Activated CD4-positive, alpha-beta T cell treated with anti-CD3 and anti-CD28 coated beads for 36 hours (primary cell): ENCODE measurements at regions not wholly inside any gene's neighbourhood (a gene's known extent, or its start where the extent isn't known, plus 50 kb on each side); places are given as distances from the start of the nearest gene placed in this dataset.

Source experiments
- ATAC-seq: fragments of 200-7000 bp; cut with Tn5 transposase; one replicate; pipeline ENCODE4 v1.10.0; 2021; ENCODE audit warnings: mild to moderate bottlenecking, moderate library complexity
- CTCF ChIA-PET: fragments of 350-600 bp; sonication (Branson Sonifier 250); formaldehyde crosslinking; loops from one replicate; lab custom pipeline; 2021; ENCODE audit warnings: antibody characterized with exemption; lab: Charles Lee
- POLR2A ChIA-PET: fragments of 350-600 bp; sonication (Branson Sonifier 250); formaldehyde crosslinking; loops from one replicate; lab custom pipeline; 2021; ENCODE audit warnings: antibody characterized with exemption, inconsistent platforms; lab: Charles Lee
- DNase-seq: peaks from one replicate; pipeline ENCODE4 v3.0.0-alpha.2; 2020
- H3K27ac Mint-ChIP-seq: one replicate; pipeline ENCODE4 v1.8.0; 2021; ENCODE audit warnings: mixed read lengths
- H3K27me3 Mint-ChIP-seq: one replicate; pipeline ENCODE4 v1.8.0; 2021; ENCODE audit warnings: mixed read lengths
- H3K36me3 Mint-ChIP-seq: one replicate; pipeline ENCODE4 v1.8.0; 2021; ENCODE audit warnings: low read depth, mixed read lengths
- H3K4me1 Mint-ChIP-seq: one replicate; pipeline ENCODE4 v1.8.0; 2021; ENCODE audit warnings: mixed read lengths
- H3K4me3 Mint-ChIP-seq: one replicate; pipeline ENCODE4 v1.8.0; 2021; ENCODE audit warnings: mild to moderate bottlenecking, moderate library complexity, mixed read lengths
- H3K9me3 Mint-ChIP-seq: one replicate; pipeline ENCODE4 v1.8.0; 2021; ENCODE audit warnings: low read depth, mixed read lengths
- intact Hi-C, 2 experiments: fragments of 100-400 bp; cut with DNase I in 1 of 2; cut with micrococcal nuclease in 1 of 2; formaldehyde crosslinking; loops; one replicate each; pipeline versions ENCODE4 v1.14.2 to v1.15.1; 2022 to 2024; cut with DNase I, micrococcal nuclease

GRCh38 chr6:125471667-125472066, 169.9 kb upstream of the HDDC2 start:
- no peak for ATAC-seq
- H3K9me3 Mint-ChIP-seq, result peaks cover 1% of the 10 kb centered on the region
- H3K36me3 Mint-ChIP-seq, result no peaks in the 10 kb centered on the region
- intact Hi-C loops, result no loop called here
- peaks cover 9% of the 10 kb centered on the region for H3K27me3 Mint-ChIP-seq
- ChIA-PET POLR2A (no interaction called here), CTCF (no interaction called here)
- H3K4me1 Mint-ChIP-seq, result no peaks in the 10 kb centered on the region
- H3K27ac Mint-ChIP-seq, result no peak overlapping the region
- H3K4me3 Mint-ChIP-seq, result no peak overlapping the region
- DNase-seq, result no peak

GRCh38 chr6:125474061-125474460, 172.3 kb upstream of the HDDC2 start:
- ChIA-PET CTCF (no interaction called here), POLR2A (no interaction called here)
- Mint-ChIP-seq H3K9me3 (no peaks in the 10 kb centered on the region), H3K36me3 (no peaks in the 10 kb centered on the region), H3K4me3 (no peak overlapping the region), H3K27me3 (peaks cover 6% of the 10 kb centered on the region), H3K27ac (no peak overlapping the region), H3K4me1 (no peaks in the 10 kb centered on the region)
- DNase-seq, result no peak
- intact Hi-C loops, result no loop called here
- ATAC-seq, result no peak

GRCh38 chr6:125477156-125477555, 175.4 kb upstream of the HDDC2 start:
- peaks cover 4% of the 10 kb centered on the region for H3K27me3 Mint-ChIP-seq
- intact Hi-C loops, result no loop called here

GRCh38 chr6:125477844-125478243, 176.1 kb upstream of the HDDC2 start:
- Mint-ChIP-seq H3K27ac (no peak overlapping the region), H3K9me3 (no peaks in the 10 kb centered on the region), H3K36me3 (no peaks in the 10 kb centered on the region), H3K27me3 (peaks cover 7% of the 10 kb centered on the region), H3K4me3 (no peak overlapping the region), H3K4me1 (no peaks in the 10 kb centered on the region)
- ChIA-PET POLR2A (no interaction called here), CTCF (no interaction called here)
- DNase-seq, result no peak
- intact Hi-C loops, result no loop called here
- no peak for ATAC-seq

More at GRCh38 chr6:125477156-125477555, 175.4 kb upstream of the HDDC2 start:
- Mint-ChIP-seq H3K27ac (no peak overlapping the region), H3K4me1 (no peaks in the 10 kb centered on the region), H3K4me3 (no peak overlapping the region), H3K36me3 (no peaks in the 10 kb centered on the region), H3K9me3 (no peaks in the 10 kb centered on the region)
- ATAC-seq (no peak), DNase-seq (no peak)
- POLR2A ChIA-PET, result no interaction called here
- CTCF ChIA-PET, result no interaction called here

GRCh38 chr6:125480146-125480545, 178.4 kb upstream of the HDDC2 start:
- ChIA-PET CTCF (no interaction called here), POLR2A (no interaction called here)
- ATAC-seq (no peak), DNase-seq (no peak)
- Mint-ChIP-seq H3K36me3 (no peaks in the 10 kb centered on the region), H3K27me3 (peaks cover 12% of the 10 kb centered on the region), H3K9me3 (no peaks in the 10 kb centered on the region), H3K27ac (no peak overlapping the region), H3K4me1 (no peaks in the 10 kb centered on the region), H3K4me3 (no peak overlapping the region)
- intact Hi-C loops, result no loop called here

GRCh38 chr6:125480571-125480970, 178.8 kb upstream of the HDDC2 start:
- Mint-ChIP-seq H3K9me3 (no peaks in the 10 kb centered on the region), H3K36me3 (no peaks in the 10 kb centered on the region), H3K27ac (no peak overlapping the region), H3K4me3 (no peak overlapping the region), H3K27me3 (peaks cover 11% of the 10 kb centered on the region), H3K4me1 (no peaks in the 10 kb centered on the region)
- ATAC-seq (no peak), DNase-seq (no peak)
- intact Hi-C loops, result no loop called here
- ChIA-PET CTCF (no interaction called here), POLR2A (no interaction called here)

- DNase-seq, result no peak
- no peaks in the 10 kb centered on the region for H3K36me3 Mint-ChIP-seq
- H3K4me3 Mint-ChIP-seq, result no peak overlapping the region
- ChIA-PET POLR2A (no interaction called here), CTCF (no interaction called here)
- no peaks in the 10 kb centered on the region for H3K9me3 Mint-ChIP-seq
- H3K27me3 Mint-ChIP-seq, result peaks cover 10% of the 10 kb centered on the region
- no peak for ATAC-seq
- no peak overlapping the region for H3K27ac Mint-ChIP-seq
- H3K4me1 Mint-ChIP-seq, result no peaks in the 10 kb centered on the region
- intact Hi-C loops, result no loop called here
Measured at GRCh38 chr6:125481056-125481455, 179.3 kb upstream of the HDDC2 start.

GRCh38 chr6:125485757-125486156, 184.0 kb upstream of the HDDC2 start:
- H3K27ac Mint-ChIP-seq, result no peak overlapping the region
- intact Hi-C loops, result no loop called here
- no peak overlapping the region for H3K4me3 Mint-ChIP-seq
- ATAC-seq, result no peak
- ChIA-PET POLR2A (no interaction called here), CTCF (interaction anchor here (0.6 kb wide), 1 partner anchor 161 kb away, joined by 3 read pairs; no protein-coding TSS in a partner anchor)
- peaks cover 15% of the 10 kb centered on the region for H3K27me3 Mint-ChIP-seq
- no peaks in the 10 kb centered on the region for H3K4me1 Mint-ChIP-seq
- no peak for DNase-seq
- no peaks in the 10 kb centered on the region for H3K36me3 Mint-ChIP-seq
- no peaks in the 10 kb centered on the region for H3K9me3 Mint-ChIP-seq

- ATAC-seq (no peak), DNase-seq (no peak)
- H3K27ac Mint-ChIP-seq, result no peak overlapping the region
- intact Hi-C loops, result no loop called here
- no peaks in the 10 kb centered on the region for H3K9me3 Mint-ChIP-seq
- H3K27me3 Mint-ChIP-seq, result peaks cover 13% of the 10 kb centered on the region
- H3K4me1 Mint-ChIP-seq, result no peaks in the 10 kb centered on the region
- POLR2A ChIA-PET, result no interaction called here
- CTCF ChIA-PET, result no interaction called here
- no peaks in the 10 kb centered on the region for H3K36me3 Mint-ChIP-seq
- no peak overlapping the region for H3K4me3 Mint-ChIP-seq
Measured at GRCh38 chr6:125486881-125487280, 185.1 kb upstream of the HDDC2 start.

GRCh38 chr6:125489579-125490285, 188.0 kb upstream of the HDDC2 start:
- DNase-seq (no peak), ATAC-seq (no peak)
- CTCF ChIA-PET, result no interaction called here
- POLR2A ChIA-PET, result no interaction called here
- Mint-ChIP-seq H3K27ac (no peak overlapping the region), H3K27me3 (peaks cover 5% of the 10 kb centered on the region), H3K4me1 (no peaks in the 10 kb centered on the region), H3K4me3 (no peak overlapping the region), H3K36me3 (no peaks in the 10 kb centered on the region), H3K9me3 (no peaks in the 10 kb centered on the region)
- intact Hi-C loops, result no loop called here

GRCh38 chr6:125491860-125492618, 190.3 kb upstream of the HDDC2 start:
- Mint-ChIP-seq H3K4me1 (no peaks in the 10 kb centered on the region), H3K9me3 (no peaks in the 10 kb centered on the region), H3K27ac (no peak overlapping the region), H3K4me3 (no peak overlapping the region), H3K36me3 (no peaks in the 10 kb centered on the region), H3K27me3 (peaks cover 5% of the 10 kb centered on the region)
- ChIA-PET CTCF (interaction anchor here (1.0 kb wide), 1 partner anchor 8 kb away, joined by 3 read pairs; no protein-coding TSS in a partner anchor), POLR2A (no interaction called here)
- DNase-seq, result no peak
- ATAC-seq, result no peak
- intact Hi-C loops, result no loop called here

- H3K9me3 Mint-ChIP-seq, result no peaks in the 10 kb centered on the region
- no peak for ATAC-seq
- POLR2A ChIA-PET, result no interaction called here
Measured at GRCh38 chr6:125498606-125499005, 196.8 kb upstream of the HDDC2 start.

More at GRCh38 chr6:125498606-125499005, 196.8 kb upstream of the HDDC2 start:
- intact Hi-C loops, result no loop called here
- peaks cover 4% of the 10 kb centered on the region for H3K27me3 Mint-ChIP-seq
- DNase-seq, result no peak
- no peak overlapping the region for H3K27ac Mint-ChIP-seq
- H3K4me1 Mint-ChIP-seq, result no peaks in the 10 kb centered on the region
- no peak overlapping the region for H3K4me3 Mint-ChIP-seq
- no peaks in the 10 kb centered on the region for H3K36me3 Mint-ChIP-seq
- CTCF ChIA-PET, result interaction anchor here (0.6 kb wide), 1 partner anchor 393 kb away, joined by 4 read pairs; no protein-coding TSS in a partner anchor
